ENCODE measurements at regions not wholly inside any gene's neighbourhood (a gene's known extent, or its start where the extent isn't known, plus 50 kb on each side); places are given as distances from the start of the nearest gene placed in this dataset.
A peak's percentile ranks its signal among the peaks of the same experiment; 100 is the strongest.

- Histone ChIP-seq H2AFZ (no peak overlapping the region), H3K9ac (no peak overlapping the region), H3K9me3 (ENCODE audit: control insufficient read depth, low read length) (no peaks in the 10 kb centered on the region), H3K27me3 (ENCODE audit: control insufficient read depth, insufficient read depth, low read length) (no peaks in the 10 kb centered on the region), H3K27ac (no peak overlapping the region), H3K36me3 (ENCODE audit: control insufficient read depth, insufficient read depth, low read length) (no peaks in the 10 kb centered on the region), H3K79me2 (no peaks in the 10 kb centered on the region), H3K4me2 (ENCODE audit: low read length) (no peak overlapping the region), H3K4me3 (ENCODE audit: low read depth, low read length) (no peak overlapping the region), H3K4me1 (no peaks in the 10 kb centered on the region)
- TF ChIP-seq CTCF (IDR thresholded peaks at IDR 0.05), result no peak
Measured at GRCh38 chr12:28065374-28065773, 92.8 kb upstream of the PTHLH start.

- Histone ChIP-seq H3K9ac (no peak overlapping the region), H3K9me3 (ENCODE audit: control insufficient read depth, low read length) (no peaks in the 10 kb centered on the region), H3K4me1 (no peaks in the 10 kb centered on the region), H3K27ac (no peak overlapping the region), H3K79me2 (no peaks in the 10 kb centered on the region), H2AFZ (peak overlapping the region; percentile 50), H3K4me2 (ENCODE audit: low read length) (no peak overlapping the region), H3K27me3 (ENCODE audit: control insufficient read depth, insufficient read depth, low read length) (no peaks in the 10 kb centered on the region), H3K4me3 (ENCODE audit: low read depth, low read length) (no peak overlapping the region), H3K36me3 (ENCODE audit: control insufficient read depth, insufficient read depth, low read length) (no peaks in the 10 kb centered on the region)
- no peak for TF ChIP-seq CTCF (IDR thresholded peaks at IDR 0.05)
Measured at GRCh38 chr12:28065889-28066630, 93.5 kb upstream of the PTHLH start.

GRCh38 chr12:28066879-28067278 lies 94.3 kb upstream of the PTHLH start:
- Histone ChIP-seq H2AFZ (no peak overlapping the region), H3K27ac (no peak overlapping the region), H3K4me3 (ENCODE audit: low read depth, low read length) (no peak overlapping the region), H3K36me3 (ENCODE audit: control insufficient read depth, insufficient read depth, low read length) (no peaks in the 10 kb centered on the region), H3K4me2 (ENCODE audit: low read length) (no peak overlapping the region), H3K9ac (no peak overlapping the region), H3K9me3 (ENCODE audit: control insufficient read depth, low read length) (no peaks in the 10 kb centered on the region), H3K4me1 (no peaks in the 10 kb centered on the region), H3K79me2 (no peaks in the 10 kb centered on the region), H3K27me3 (ENCODE audit: control insufficient read depth, insufficient read depth, low read length) (no peaks in the 10 kb centered on the region)
- no peak for TF ChIP-seq CTCF (IDR thresholded peaks at IDR 0.05)

- no peak overlapping the region for H3K9ac ChIP-seq
- H3K36me3 ChIP-seq (ENCODE audit: control insufficient read depth, insufficient read depth, low read length), result no peaks in the 10 kb centered on the region
- H3K4me1 ChIP-seq, result no peaks in the 10 kb centered on the region
- H3K9me3 ChIP-seq (ENCODE audit: control insufficient read depth, low read length), result no peaks in the 10 kb centered on the region
- H2AFZ ChIP-seq, result no peak overlapping the region
- TF ChIP-seq CTCF (IDR thresholded peaks at IDR 0.05), result no peak
- H3K27ac ChIP-seq, result no peak overlapping the region
- H3K4me3 ChIP-seq (ENCODE audit: low read depth, low read length), result no peak overlapping the region
- H3K4me2 ChIP-seq (ENCODE audit: low read length), result no peak overlapping the region
- no peaks in the 10 kb centered on the region for H3K79me2 ChIP-seq
- no peaks in the 10 kb centered on the region for H3K27me3 ChIP-seq (ENCODE audit: control insufficient read depth, insufficient read depth, low read length)
Measured at GRCh38 chr12:28068467-28068866, 95.9 kb upstream of the PTHLH start.

- TF ChIP-seq CTCF (IDR thresholded peaks at IDR 0.05), result no peak
- Histone ChIP-seq H3K36me3 (ENCODE audit: control insufficient read depth, insufficient read depth, low read length) (no peaks in the 10 kb centered on the region), H3K27me3 (ENCODE audit: control insufficient read depth, insufficient read depth, low read length) (no peaks in the 10 kb centered on the region), H3K27ac (no peak overlapping the region), H2AFZ (no peak overlapping the region), H3K79me2 (no peaks in the 10 kb centered on the region), H3K4me1 (no peaks in the 10 kb centered on the region), H3K9me3 (ENCODE audit: control insufficient read depth, low read length) (no peaks in the 10 kb centered on the region), H3K9ac (no peak overlapping the region), H3K4me3 (ENCODE audit: low read depth, low read length) (no peak overlapping the region), H3K4me2 (ENCODE audit: low read length) (no peak overlapping the region)
Measured at GRCh38 chr12:28079539-28079938, 107.0 kb upstream of the PTHLH start.

Data from parathyroid adenoma (tissue), 2 donors.